Ovary (tissue), 7 donors: ENCODE measurements at regions not wholly inside any gene's neighbourhood (a gene's known extent, or its start where the extent isn't known, plus 50 kb on each side); places are given as distances from the start of the nearest gene placed in this dataset.

Source experiments
- DNase-seq, 5 donors: peaks; one replicate each; pipeline ENCODE4 v3.0.0-alpha.2; 2019 to 2020
- H3K27ac ChIP-seq, 2 donors: fragments of 200-600 bp; one replicate each; pipeline versions ENCODE4 v1.5.1 to v1.8.0; 2019 to 2022
- H3K27me3 ChIP-seq: fragments of 200-600 bp; one replicate; pipeline ENCODE4 v1.8.0; 2022
- H3K36me3 ChIP-seq: fragments of 200-600 bp; sonication (generic); one replicate; pipeline ENCODE4 v1.5.1; 2019
- H3K4me1 ChIP-seq: one replicate; pipeline ENCODE4 v1.8.1; 2013; ENCODE audit warnings: mild to moderate bottlenecking, moderate library complexity; ENCODE audit not compliant: insufficient read depth
- H3K4me3 ChIP-seq: fragments of 200-600 bp; sonication (generic); one replicate; pipeline ENCODE4 v1.5.1; 2017
- H3K9me3 ChIP-seq, 2 donors: fragments of 200-600 bp in 1 of 2; sonication (generic) in 1 of 2; one replicate each; pipeline versions ENCODE4 v1.5.1 to v1.8.1; 2013 to 2019; ENCODE audit warnings: mild to moderate bottlenecking in 1 of 2, moderate library complexity in 1 of 2
- CTCF ChIP-seq, 3 donors: fragments of 450-650 bp in 2 of 3; fragments of 200-600 bp in 1 of 3; IDR thresholded peaks; one replicate each; pipeline versions ENCODE4 v1.5.1 to v1.8.0; 2016 to 2022; ENCODE audit warnings: antibody characterized with exemption in 3 of 3, mild to moderate bottlenecking in 1 of 3
- EP300 ChIP-seq: sonication (generic); formaldehyde crosslinking; IDR thresholded peaks from one replicate; pipeline ENCODE4 v1.6.1; 2017; ENCODE audit warnings: antibody characterized with exemption
- POLR2A ChIP-seq: fragments of 450-650 bp; IDR thresholded peaks from one replicate; pipeline ENCODE4 v1.6.1; 2017; ENCODE audit warnings: antibody characterized with exemption, mild to moderate bottlenecking, moderate library complexity
- WGBS, 3 donors: extraction: QIAGEN DNeasy Blood & Tissue Kit in 1 of 3; methylation state at CpG; one replicate each; pipeline versions ENCODE4 v1.1.5 to v1.1.7; 2013 to 2017; 5-methylcytosine and 5-hydroxymethylcytosine counted together
- intact Hi-C, 4 donors: fragments of 100-400 bp; cut with DNase I; formaldehyde crosslinking; loops; one replicate each; pipeline versions ENCODE4 v1.11.0 to v1.15.1; 2022 to 2023
- donor health status: DM: no; HTN: no; CAD: no; lungs with moderate emphysema.
- donor health status: DM: no; HTN: no; CAD: no.
- donor health status: Bipolar disorder and iron deficiency.
- donor health status: DM: no; HTN: no; CAD: no.
- donor health status: DM: yes; HTN: yes; CAD: no.

- no peak for DNase-seq
- intact Hi-C loops = no loop called here
Measured at GRCh38 chr3:26245236-26245635, 377.3 kb upstream of the LRRC3B start.

GRCh38 chr3:26246901-26247300 is 375.7 kb upstream of the LRRC3B start:
- no peak for TF ChIP-seq EP300
- no peak for TF ChIP-seq POLR2A
- TF ChIP-seq CTCF (IDR thresholded peaks at IDR 0.05) = no peak
- intact Hi-C loops = no loop called here
- no peaks in the 10 kb centered on the region for H3K9me3 ChIP-seq
- H3K36me3 ChIP-seq = no peaks in the 10 kb centered on the region
- 85 to 89% (median 86%) methylated on average over 2 of the region's 2 CpGs for WGBS, 3 donors
- H3K27ac ChIP-seq = no peak overlapping the region
- H3K27me3 ChIP-seq = no peaks in the 10 kb centered on the region
- no peaks in the 10 kb centered on the region for H3K4me1 ChIP-seq
- H3K4me3 ChIP-seq = no peak overlapping the region
- no peak for DNase-seq

More at GRCh38 chr3:26245236-26245635, 377.3 kb upstream of the LRRC3B start:
- no peak for TF ChIP-seq CTCF (IDR thresholded peaks at IDR 0.05)
- no peak for TF ChIP-seq POLR2A
- TF ChIP-seq EP300 = no peak
- H3K9me3 ChIP-seq = no peaks in the 10 kb centered on the region
- no peaks in the 10 kb centered on the region for H3K27me3 ChIP-seq
- no peak overlapping the region for H3K4me3 ChIP-seq
- H3K4me1 ChIP-seq = no peaks in the 10 kb centered on the region
- no peak overlapping the region for H3K27ac ChIP-seq
- no peaks in the 10 kb centered on the region for H3K36me3 ChIP-seq

GRCh38 chr3:26247712-26248111 is 374.9 kb upstream of the LRRC3B start:
- H3K36me3 ChIP-seq = no peaks in the 10 kb centered on the region
- intact Hi-C loops = no loop called here
- H3K4me3 ChIP-seq = no peak overlapping the region
- TF ChIP-seq POLR2A (no peak), CTCF (IDR thresholded peaks at IDR 0.05) (no peak), EP300 (no peak)
- WGBS, 3 donors = 5 to 9% (median 5%) methylated on average over 3 of the region's 3 CpGs
- no peaks in the 10 kb centered on the region for H3K27me3 ChIP-seq
- no peak overlapping the region for H3K27ac ChIP-seq
- no peak for DNase-seq
- no peaks in the 10 kb centered on the region for H3K9me3 ChIP-seq
- H3K4me1 ChIP-seq = no peaks in the 10 kb centered on the region

GRCh38 chr3:26252001-26252400 is 370.6 kb upstream of the LRRC3B start:
- TF ChIP-seq POLR2A = no peak
- TF ChIP-seq EP300 = no peak
- TF ChIP-seq CTCF (IDR thresholded peaks at IDR 0.05) = no peak
- 67 to 82% (median 72%) methylated on average over 4 of the region's 4 CpGs for WGBS, 3 donors
- no peak overlapping the region for H3K27ac ChIP-seq

GRCh38 chr3:26256224-26256623 is 366.3 kb upstream of the LRRC3B start:
- 89 to 98% (median 96%) methylated on average over 3 of the region's 3 CpGs for WGBS, 3 donors
- no peak for DNase-seq
- no peak overlapping the region for H3K27ac ChIP-seq
- H3K36me3 ChIP-seq = no peaks in the 10 kb centered on the region
- H3K27me3 ChIP-seq = no peaks in the 10 kb centered on the region
- no peaks in the 10 kb centered on the region for H3K9me3 ChIP-seq
- H3K4me1 ChIP-seq = no peaks in the 10 kb centered on the region
- TF ChIP-seq CTCF (IDR thresholded peaks at IDR 0.05) (no peak), EP300 (no peak), POLR2A (no peak)
- no peak overlapping the region for H3K4me3 ChIP-seq
- intact Hi-C loops = no loop called here

More at GRCh38 chr3:26252001-26252400, 370.6 kb upstream of the LRRC3B start:
- Histone ChIP-seq H3K4me3 (no peak overlapping the region), H3K4me1 (no peaks in the 10 kb centered on the region), H3K27me3 (no peaks in the 10 kb centered on the region), H3K9me3 (no peaks in the 10 kb centered on the region), H3K36me3 (no peaks in the 10 kb centered on the region)
- intact Hi-C loops = no loop called here
- DNase-seq = no peak
